K562 (cell line): ENCODE measurements at regions not wholly inside any gene's neighbourhood (a gene's known extent, or its start where the extent isn't known, plus 50 kb on each side); places are given as distances from the start of the nearest gene placed in this dataset.
A peak's percentile ranks its signal among the peaks of the same experiment; 100 is the strongest.

Experiments
- CTCF ChIP-seq, 3 experiments: IDR thresholded peaks in 2 of 3; conservative IDR thresholded peaks in 1 of 3; 2 replicates each; pipeline ENCODE4 v1.5.1; 2011 to 2012; ENCODE audit warnings: low read length in 3 of 3, mild to moderate bottlenecking in 3 of 3, control low read depth in 2 of 3, improper control_type of control experiment in 1 of 3, inconsistent platforms in 1 of 3, low read depth in 1 of 3, mixed read lengths in 1 of 3, moderate library complexity in 1 of 3; ENCODE audit not compliant: insufficient read depth in 2 of 3
- HDAC2 ChIP-seq: fragments of 450-650 bp; IDR thresholded peaks from 2 replicates; pipeline ENCODE4 v1.6.1; 2016; ENCODE audit warnings: mild to moderate bottlenecking

GRCh38 chr16:6032438-6032837, 934.8 kb upstream of the EEF2KMT start:
- peak in 1 of 3 experiments; percentile 12; a peak in 1 of 6 replicates for TF ChIP-seq CTCF (IDR thresholded peaks at IDR 0.05 in 2 of 3, conservative IDR thresholded peaks at IDR 0.05 in 1 of 3; ENCODE audit: insufficient read depth in 2 of 3, low read depth in 1 of 3, low read length in 3 of 3)
- no peak for TF ChIP-seq HDAC2
